HEK293 (cell line): ENCODE measurements at regions not wholly inside any gene's neighbourhood (a gene's known extent, or its start where the extent isn't known, plus 50 kb on each side); places are given as distances from the start of the nearest gene placed in this dataset.

Source experiments
- GFI1B ChIP-seq: fragments of 450-650 bp; formaldehyde crosslinking; IDR thresholded peaks from 2 replicates; pipeline ENCODE4 v1.5.1; 2016; ENCODE audit warnings: missing biosample characterization, missing genetic modification characterization
- HOXA7 ChIP-seq: sonication (generic); formaldehyde crosslinking; IDR thresholded peaks from 2 replicates; pipeline ENCODE4 v1.8.1; 2022; ENCODE audit warnings: missing genetic modification reagents, borderline replicate concordance
- KLF1 ChIP-seq: fragments of 450-650 bp; formaldehyde crosslinking; IDR thresholded peaks from 2 replicates; pipeline ENCODE4 v1.5.1; 2016; ENCODE audit warnings: missing biosample characterization, missing genetic modification characterization
- KLF10 ChIP-seq: fragments of 450-650 bp; IDR thresholded peaks from 2 replicates; pipeline ENCODE4 v1.5.1; 2018; ENCODE audit warnings: missing biosample characterization, mild to moderate bottlenecking, missing genetic modification characterization
- PRDM1 ChIP-seq: fragments of 450-650 bp; formaldehyde crosslinking; IDR thresholded peaks from 2 replicates; pipeline ENCODE4; 2016; ENCODE audit warnings: missing biosample characterization, missing genetic modification characterization
- SP7 ChIP-seq: fragments of 450-650 bp; formaldehyde crosslinking; IDR thresholded peaks from 2 replicates; pipeline ENCODE4 v1.5.1; 2016; ENCODE audit warnings: missing biosample characterization, missing genetic modification characterization
- WT1 ChIP-seq: fragments of 450-650 bp; formaldehyde crosslinking; IDR thresholded peaks from 2 replicates; pipeline ENCODE4 v1.5.1; 2016; ENCODE audit warnings: missing biosample characterization, missing genetic modification characterization
- YY1 ChIP-seq: fragments of 450-650 bp; formaldehyde crosslinking; IDR thresholded peaks from 2 replicates; pipeline ENCODE4 v1.5.1; 2018; ENCODE audit warnings: missing biosample characterization, missing genetic modification characterization
- ZBTB20 ChIP-seq: fragments of 450-650 bp; formaldehyde crosslinking; IDR thresholded peaks from 2 replicates; pipeline ENCODE4 v1.5.1; 2016; ENCODE audit warnings: missing biosample characterization, missing genetic modification characterization
- ZBTB21 ChIP-seq: fragments of 450-650 bp; formaldehyde crosslinking; IDR thresholded peaks from 2 replicates; pipeline ENCODE4 v1.5.1; 2017; ENCODE audit warnings: missing biosample characterization, missing genetic modification characterization
- ZNF184 ChIP-seq: fragments of 450-650 bp; IDR thresholded peaks from 2 replicates; pipeline ENCODE4 v1.5.1; 2018; ENCODE audit warnings: missing biosample characterization, mild to moderate bottlenecking, missing genetic modification characterization
- ZNF202 ChIP-seq: fragments of 450-650 bp; formaldehyde crosslinking; IDR thresholded peaks from 2 replicates; pipeline ENCODE4 v1.5.1; 2016; ENCODE audit warnings: missing biosample characterization, missing genetic modification characterization, borderline replicate concordance
- ZNF335 ChIP-seq: fragments of 450-650 bp; formaldehyde crosslinking; conservative IDR thresholded peaks from 2 replicates; pipeline ENCODE4 v1.5.1; 2016; ENCODE audit warnings: missing biosample characterization, missing genetic modification characterization
- ZNF423 ChIP-seq: fragments of 450-650 bp; formaldehyde crosslinking; IDR thresholded peaks from 2 replicates; pipeline ENCODE4 v1.5.1; 2016; ENCODE audit warnings: missing biosample characterization, missing genetic modification characterization
- ZNF510 ChIP-seq: fragments of 450-650 bp; formaldehyde crosslinking; IDR thresholded peaks from 2 replicates; pipeline ENCODE4 v1.5.1; 2018; ENCODE audit warnings: mild to moderate bottlenecking, missing genetic modification characterization, missing biosample characterization; ENCODE audit not compliant: insufficient replicate concordance
- ZNF529 ChIP-seq: fragments of 450-650 bp; formaldehyde crosslinking; IDR thresholded peaks from 2 replicates; pipeline ENCODE4 v1.5.1; 2017; ENCODE audit warnings: missing genetic modification characterization, missing biosample characterization; ENCODE audit not compliant: insufficient replicate concordance
- ZNF558 ChIP-seq: fragments of 450-650 bp; formaldehyde crosslinking; IDR thresholded peaks from 2 replicates; pipeline ENCODE4 v1.5.1; 2016; ENCODE audit warnings: missing biosample characterization, missing genetic modification characterization
- ZNF580 ChIP-seq: fragments of 450-650 bp; formaldehyde crosslinking; IDR thresholded peaks from 2 replicates; pipeline ENCODE4 v1.5.1; 2016; ENCODE audit warnings: missing biosample characterization, missing genetic modification characterization
- ZNF660 ChIP-seq: fragments of 450-650 bp; IDR thresholded peaks from 2 replicates; pipeline ENCODE4 v1.5.1; 2018; ENCODE audit warnings: missing biosample characterization, mild to moderate bottlenecking, missing genetic modification characterization
- ZNF692 ChIP-seq: fragments of 450-650 bp; formaldehyde crosslinking; IDR thresholded peaks from 2 replicates; pipeline ENCODE4 v1.5.1; 2016; ENCODE audit warnings: missing biosample characterization, missing genetic modification characterization
- ZSCAN23 ChIP-seq: fragments of 450-650 bp; formaldehyde crosslinking; IDR thresholded peaks from 2 replicates; pipeline ENCODE4 v1.5.1; 2016; ENCODE audit warnings: missing biosample characterization, missing genetic modification characterization
- ZXDB ChIP-seq: fragments of 450-650 bp; formaldehyde crosslinking; IDR thresholded peaks from 2 replicates; pipeline ENCODE4 v1.5.1; 2016; ENCODE audit warnings: missing biosample characterization, missing genetic modification characterization
- TF ChIP-seq, protein P1 (sequence below): fragments of 450-650 bp; formaldehyde crosslinking; IDR thresholded peaks from 2 replicates; pipeline ENCODE4 v1.5.1; 2016; ENCODE audit warnings: missing biosample characterization, missing genetic modification characterization, low read depth
- TF ChIP-seq, protein P2 (sequence below): fragments of 450-650 bp; formaldehyde crosslinking; IDR thresholded peaks from 2 replicates; pipeline ENCODE4 v1.5.1; 2017; ENCODE audit warnings: missing biosample characterization, missing genetic modification characterization
- TF ChIP-seq, protein P3 (sequence below): fragments of 450-650 bp; formaldehyde crosslinking; IDR thresholded peaks from 2 replicates; pipeline ENCODE4 v1.5.1; 2016; ENCODE audit warnings: missing biosample characterization, missing genetic modification characterization
- TF ChIP-seq, protein P4 (sequence below): fragments of 450-650 bp; formaldehyde crosslinking; IDR thresholded peaks from 2 replicates; pipeline ENCODE4 v1.5.1; 2017; ENCODE audit warnings: missing biosample characterization, mild to moderate bottlenecking, missing genetic modification characterization, moderate library complexity
- TF ChIP-seq, protein P5 (sequence below): fragments of 450-650 bp; formaldehyde crosslinking; IDR thresholded peaks from 2 replicates; pipeline ENCODE4 v1.5.1; 2017; ENCODE audit warnings: missing biosample characterization, missing genetic modification characterization

- TF ChIP-seq, protein P1, sequence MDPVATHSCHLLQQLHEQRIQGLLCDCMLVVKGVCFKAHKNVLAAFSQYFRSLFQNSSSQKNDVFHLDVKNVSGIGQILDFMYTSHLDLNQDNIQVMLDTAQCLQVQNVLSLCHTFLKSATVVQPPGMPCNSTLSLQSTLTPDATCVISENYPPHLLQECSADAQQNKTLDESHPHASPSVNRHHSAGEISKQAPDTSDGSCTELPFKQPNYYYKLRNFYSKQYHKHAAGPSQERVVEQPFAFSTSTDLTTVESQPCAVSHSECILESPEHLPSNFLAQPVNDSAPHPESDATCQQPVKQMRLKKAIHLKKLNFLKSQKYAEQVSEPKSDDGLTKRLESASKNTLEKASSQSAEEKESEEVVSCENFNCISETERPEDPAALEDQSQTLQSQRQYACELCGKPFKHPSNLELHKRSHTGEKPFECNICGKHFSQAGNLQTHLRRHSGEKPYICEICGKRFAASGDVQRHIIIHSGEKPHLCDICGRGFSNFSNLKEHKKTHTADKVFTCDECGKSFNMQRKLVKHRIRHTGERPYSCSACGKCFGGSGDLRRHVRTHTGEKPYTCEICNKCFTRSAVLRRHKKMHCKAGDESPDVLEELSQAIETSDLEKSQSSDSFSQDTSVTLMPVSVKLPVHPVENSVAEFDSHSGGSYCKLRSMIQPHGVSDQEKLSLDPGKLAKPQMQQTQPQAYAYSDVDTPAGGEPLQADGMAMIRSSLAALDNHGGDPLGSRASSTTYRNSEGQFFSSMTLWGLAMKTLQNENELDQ (tag by site-specific recombination), result no peak
- TF ChIP-seq KLF1 (tag by site-specific recombination) (no peak), GFI1B (tag by site-specific recombination) (peak; percentile 80), HOXA7 (no peak), ZXDB (tag by site-specific recombination) (peak; percentile 91), ZNF580 (tag by site-specific recombination) (peak; percentile 87), YY1 (tag by site-specific recombination) (no peak), ZBTB21 (tag by site-specific recombination) (peak; percentile 94), ZNF184 (tag by site-specific recombination) (peak; percentile 80; the same call in 1 of the 2 replicates), SP7 (tag by site-specific recombination) (peak; percentile 98), ZSCAN23 (tag by site-specific recombination) (peak; percentile 89), PRDM1 (tag by site-specific recombination) (peak; percentile 93), ZBTB20 (peak; percentile 42; the same call in 1 of the 2 replicates), ZNF529 (no peak), ZNF510 (tag by site-specific recombination) (no peak), ZNF660 (peak; percentile 91; the same call in 1 of the 2 replicates), ZNF202 (no peak), WT1 (tag by site-specific recombination) (peak; percentile 75), ZNF423 (tag by site-specific recombination) (no peak), ZNF692 (tag by site-specific recombination) (peak; percentile 75), KLF10 (tag by site-specific recombination) (peak; percentile 83), ZNF558 (tag by site-specific recombination) (peak; percentile 82), ZNF335 (tag by site-specific recombination) (peak; percentile 60; the same call in 1 of the 2 replicates)
- TF ChIP-seq, protein P2, sequence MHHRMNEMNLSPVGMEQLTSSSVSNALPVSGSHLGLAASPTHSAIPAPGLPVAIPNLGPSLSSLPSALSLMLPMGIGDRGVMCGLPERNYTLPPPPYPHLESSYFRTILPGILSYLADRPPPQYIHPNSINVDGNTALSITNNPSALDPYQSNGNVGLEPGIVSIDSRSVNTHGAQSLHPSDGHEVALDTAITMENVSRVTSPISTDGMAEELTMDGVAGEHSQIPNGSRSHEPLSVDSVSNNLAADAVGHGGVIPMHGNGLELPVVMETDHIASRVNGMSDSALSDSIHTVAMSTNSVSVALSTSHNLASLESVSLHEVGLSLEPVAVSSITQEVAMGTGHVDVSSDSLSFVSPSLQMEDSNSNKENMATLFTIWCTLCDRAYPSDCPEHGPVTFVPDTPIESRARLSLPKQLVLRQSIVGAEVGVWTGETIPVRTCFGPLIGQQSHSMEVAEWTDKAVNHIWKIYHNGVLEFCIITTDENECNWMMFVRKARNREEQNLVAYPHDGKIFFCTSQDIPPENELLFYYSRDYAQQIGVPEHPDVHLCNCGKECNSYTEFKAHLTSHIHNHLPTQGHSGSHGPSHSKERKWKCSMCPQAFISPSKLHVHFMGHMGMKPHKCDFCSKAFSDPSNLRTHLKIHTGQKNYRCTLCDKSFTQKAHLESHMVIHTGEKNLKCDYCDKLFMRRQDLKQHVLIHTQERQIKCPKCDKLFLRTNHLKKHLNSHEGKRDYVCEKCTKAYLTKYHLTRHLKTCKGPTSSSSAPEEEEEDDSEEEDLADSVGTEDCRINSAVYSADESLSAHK (tag by site-specific recombination), result peak; percentile 83
- TF ChIP-seq, protein P3, sequence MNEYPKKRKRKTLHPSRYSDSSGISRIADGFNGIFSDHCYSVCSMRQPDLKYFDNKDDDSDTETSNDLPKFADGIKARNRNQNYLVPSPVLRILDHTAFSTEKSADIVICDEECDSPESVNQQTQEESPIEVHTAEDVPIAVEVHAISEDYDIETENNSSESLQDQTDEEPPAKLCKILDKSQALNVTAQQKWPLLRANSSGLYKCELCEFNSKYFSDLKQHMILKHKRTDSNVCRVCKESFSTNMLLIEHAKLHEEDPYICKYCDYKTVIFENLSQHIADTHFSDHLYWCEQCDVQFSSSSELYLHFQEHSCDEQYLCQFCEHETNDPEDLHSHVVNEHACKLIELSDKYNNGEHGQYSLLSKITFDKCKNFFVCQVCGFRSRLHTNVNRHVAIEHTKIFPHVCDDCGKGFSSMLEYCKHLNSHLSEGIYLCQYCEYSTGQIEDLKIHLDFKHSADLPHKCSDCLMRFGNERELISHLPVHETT (tag by site-specific recombination), result peak; percentile 94
- TF ChIP-seq, protein P4, sequence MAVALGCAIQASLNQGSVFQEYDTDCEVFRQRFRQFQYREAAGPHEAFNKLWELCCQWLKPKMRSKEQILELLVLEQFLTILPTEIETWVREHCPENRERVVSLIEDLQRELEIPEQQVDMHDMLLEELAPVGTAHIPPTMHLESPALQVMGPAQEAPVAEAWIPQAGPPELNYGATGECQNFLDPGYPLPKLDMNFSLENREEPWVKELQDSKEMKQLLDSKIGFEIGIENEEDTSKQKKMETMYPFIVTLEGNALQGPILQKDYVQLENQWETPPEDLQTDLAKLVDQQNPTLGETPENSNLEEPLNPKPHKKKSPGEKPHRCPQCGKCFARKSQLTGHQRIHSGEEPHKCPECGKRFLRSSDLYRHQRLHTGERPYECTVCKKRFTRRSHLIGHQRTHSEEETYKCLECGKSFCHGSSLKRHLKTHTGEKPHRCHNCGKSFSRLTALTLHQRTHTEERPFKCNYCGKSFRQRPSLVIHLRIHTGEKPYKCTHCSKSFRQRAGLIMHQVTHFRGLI (tag by site-specific recombination), result peak; percentile 89
- TF ChIP-seq, protein P5, sequence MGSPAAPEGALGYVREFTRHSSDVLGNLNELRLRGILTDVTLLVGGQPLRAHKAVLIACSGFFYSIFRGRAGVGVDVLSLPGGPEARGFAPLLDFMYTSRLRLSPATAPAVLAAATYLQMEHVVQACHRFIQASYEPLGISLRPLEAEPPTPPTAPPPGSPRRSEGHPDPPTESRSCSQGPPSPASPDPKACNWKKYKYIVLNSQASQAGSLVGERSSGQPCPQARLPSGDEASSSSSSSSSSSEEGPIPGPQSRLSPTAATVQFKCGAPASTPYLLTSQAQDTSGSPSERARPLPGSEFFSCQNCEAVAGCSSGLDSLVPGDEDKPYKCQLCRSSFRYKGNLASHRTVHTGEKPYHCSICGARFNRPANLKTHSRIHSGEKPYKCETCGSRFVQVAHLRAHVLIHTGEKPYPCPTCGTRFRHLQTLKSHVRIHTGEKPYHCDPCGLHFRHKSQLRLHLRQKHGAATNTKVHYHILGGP (tag by site-specific recombination), result peak; percentile 85; the same call in 1 of the 2 replicates
These were observed 91.2 kb upstream of the CHD1 start (continued) for GRCh38 chr5:99019812-99020697.
